GM20000 (cell line): ENCODE measurements at regions not wholly inside any gene's neighbourhood (a gene's known extent, or its start where the extent isn't known, plus 50 kb on each side); places are given as distances from the start of the nearest gene placed in this dataset.

Experiments
- DNase-seq: peaks from one replicate; pipeline ENCODE4 v3.0.0; 2012; ENCODE audit warnings: low spot score
- TF ChIP-seq, protein P1 (sequence below): IDR thresholded peaks from 2 replicates; pipeline ENCODE4 v1.5.1; 2012; ENCODE audit warnings: mild to moderate bottlenecking, control low read depth; ENCODE audit errors: extremely low read depth, missing control alignments

GRCh38 chr2:144896341-144896740 lies 376.4 kb upstream of the ZEB2 start:
- no peak for DNase-seq
- TF ChIP-seq, protein P1, sequence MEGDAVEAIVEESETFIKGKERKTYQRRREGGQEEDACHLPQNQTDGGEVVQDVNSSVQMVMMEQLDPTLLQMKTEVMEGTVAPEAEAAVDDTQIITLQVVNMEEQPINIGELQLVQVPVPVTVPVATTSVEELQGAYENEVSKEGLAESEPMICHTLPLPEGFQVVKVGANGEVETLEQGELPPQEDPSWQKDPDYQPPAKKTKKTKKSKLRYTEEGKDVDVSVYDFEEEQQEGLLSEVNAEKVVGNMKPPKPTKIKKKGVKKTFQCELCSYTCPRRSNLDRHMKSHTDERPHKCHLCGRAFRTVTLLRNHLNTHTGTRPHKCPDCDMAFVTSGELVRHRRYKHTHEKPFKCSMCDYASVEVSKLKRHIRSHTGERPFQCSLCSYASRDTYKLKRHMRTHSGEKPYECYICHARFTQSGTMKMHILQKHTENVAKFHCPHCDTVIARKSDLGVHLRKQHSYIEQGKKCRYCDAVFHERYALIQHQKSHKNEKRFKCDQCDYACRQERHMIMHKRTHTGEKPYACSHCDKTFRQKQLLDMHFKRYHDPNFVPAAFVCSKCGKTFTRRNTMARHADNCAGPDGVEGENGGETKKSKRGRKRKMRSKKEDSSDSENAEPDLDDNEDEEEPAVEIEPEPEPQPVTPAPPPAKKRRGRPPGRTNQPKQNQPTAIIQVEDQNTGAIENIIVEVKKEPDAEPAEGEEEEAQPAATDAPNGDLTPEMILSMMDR = no peak

- TF ChIP-seq, protein P1 = no peak
Measured at GRCh38 chr2:144894612-144895599, 375.0 kb upstream of the ZEB2 start.

DNA sequence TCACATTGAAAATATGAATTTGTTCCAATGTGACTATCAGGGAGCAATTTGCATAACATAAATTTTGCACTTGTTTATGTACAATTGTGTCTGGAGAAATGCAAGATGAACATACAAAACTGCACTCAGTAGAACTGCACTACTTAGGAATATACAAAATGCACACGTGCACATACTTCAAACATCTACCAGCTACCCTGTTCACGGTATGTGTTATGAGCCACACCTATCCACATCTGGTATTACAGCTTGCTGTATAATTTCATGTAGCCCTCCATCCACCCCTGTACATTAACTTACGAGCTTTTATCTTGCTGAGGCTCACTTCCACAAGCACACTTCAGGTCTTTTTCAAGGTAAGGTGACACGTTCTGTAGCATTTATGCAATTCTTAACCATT lies 373.5 kb upstream of the ZEB2 start:
- DNase-seq = no peak
- TF ChIP-seq, protein P1 = no peak

More at GRCh38 chr2:144894612-144895599, 375.0 kb upstream of the ZEB2 start:
- DNase-seq = no peak

DNA sequence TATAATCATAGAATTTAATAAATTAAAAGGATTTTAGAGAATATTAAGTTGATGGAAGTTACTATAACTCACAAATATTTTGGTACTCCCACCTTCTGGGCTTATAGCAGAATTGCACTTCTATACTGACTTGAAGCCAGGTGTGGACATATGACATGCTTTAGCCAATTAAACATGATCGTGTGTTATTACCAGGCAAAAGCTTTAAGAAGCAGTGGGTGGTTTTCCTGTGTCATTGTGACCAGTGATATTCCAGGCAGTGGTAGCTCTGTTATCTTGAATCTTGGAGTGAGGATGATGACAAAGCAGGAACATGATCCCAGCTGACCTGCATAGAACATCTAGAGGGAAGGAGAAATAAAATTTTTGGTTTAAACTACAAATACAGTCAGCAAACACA lies 370.9 kb upstream of the ZEB2 start:
- peak; percentile 7 for DNase-seq
- TF ChIP-seq, protein P1 = no peak

DNA sequence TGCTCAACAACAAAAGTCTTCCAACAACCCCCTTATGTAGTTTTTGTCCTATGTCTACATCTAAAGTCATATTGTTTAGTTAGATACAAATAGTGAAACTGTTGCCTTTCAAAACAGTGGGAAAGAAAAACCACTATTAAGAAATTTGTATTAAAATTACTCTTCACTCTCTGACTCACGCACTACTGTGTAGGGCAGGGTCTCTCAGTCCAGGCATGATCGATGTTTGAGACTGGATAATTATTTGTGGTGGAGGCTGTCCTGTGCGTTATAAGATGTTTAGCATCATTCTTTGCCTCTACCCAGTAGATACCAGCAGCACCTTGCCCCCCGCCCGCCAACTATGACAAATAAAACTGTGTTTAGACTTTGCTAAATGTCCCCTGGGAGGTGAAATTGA lies 369.4 kb upstream of the ZEB2 start:
- TF ChIP-seq, protein P1 = no peak
- no peak for DNase-seq

GRCh38 chr2:144886862-144887261 lies 366.9 kb upstream of the ZEB2 start:
- DNase-seq = no peak
- TF ChIP-seq, protein P1 = no peak

GRCh38 chr2:144877893-144878292 lies 358.0 kb upstream of the ZEB2 start:
- TF ChIP-seq, protein P1 = no peak
- DNase-seq = no peak
